HG03565 (cell line): ENCODE measurements at regions not wholly inside any gene's neighbourhood (a gene's known extent, or its start where the extent isn't known, plus 50 kb on each side); places are given as distances from the start of the nearest gene placed in this dataset.
"Not testable (repeated sequence)": the region's sequence is repeated elsewhere in the genome, so short reads cannot be mapped to it uniquely, and the experiment has no call there.

Experiments
- ATAC-seq: cut with Tn5 transposase; IDR thresholded peaks from one replicate; pipeline ENCODE4 v1.9.1; 2021; ENCODE audit warnings: mild to moderate bottlenecking, moderate library complexity; ENCODE audit not compliant: unreplicated experiment

DNA sequence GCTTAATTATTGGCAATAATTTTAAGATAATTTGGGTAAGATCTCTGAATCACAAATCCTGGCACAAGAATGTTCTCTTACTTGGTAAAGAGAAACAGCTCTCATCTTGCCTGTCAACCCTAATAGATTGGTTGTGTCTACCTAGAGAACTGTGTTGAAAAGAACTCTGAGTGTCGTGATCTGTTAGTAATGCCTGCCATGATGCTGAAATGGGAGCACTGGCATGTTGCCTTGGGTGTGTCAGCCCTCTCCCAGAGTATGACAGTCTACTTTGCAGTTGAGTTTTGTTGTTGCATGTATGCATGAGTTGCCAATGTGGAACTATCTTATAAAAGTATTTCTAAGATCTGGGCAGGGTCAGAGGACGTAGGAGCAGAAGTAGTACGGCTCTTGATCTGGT, 221.4 kb downstream of the MAF start:
- ATAC-seq = no peak

DNA sequence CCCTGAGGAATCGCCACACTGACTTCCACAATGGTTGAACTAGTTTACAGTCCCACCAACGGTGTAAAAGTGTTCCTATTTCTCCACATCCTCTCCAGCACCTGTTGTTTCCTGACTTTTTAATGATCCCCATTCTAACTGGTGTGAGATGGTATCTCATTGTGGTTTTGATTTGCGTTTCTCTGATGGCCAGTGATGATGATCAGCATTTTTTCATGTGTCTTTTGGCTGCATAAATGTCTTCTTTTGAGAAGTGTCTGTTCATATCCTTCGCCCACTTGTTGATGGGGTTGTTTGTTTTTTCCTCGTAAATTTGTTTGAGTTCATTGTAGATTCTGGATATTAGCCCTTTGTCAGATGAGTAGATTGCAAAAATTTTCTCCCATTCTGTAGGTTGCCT, 223.5 kb downstream of the MAF start:
- not testable (repeated sequence) for ATAC-seq

DNA sequence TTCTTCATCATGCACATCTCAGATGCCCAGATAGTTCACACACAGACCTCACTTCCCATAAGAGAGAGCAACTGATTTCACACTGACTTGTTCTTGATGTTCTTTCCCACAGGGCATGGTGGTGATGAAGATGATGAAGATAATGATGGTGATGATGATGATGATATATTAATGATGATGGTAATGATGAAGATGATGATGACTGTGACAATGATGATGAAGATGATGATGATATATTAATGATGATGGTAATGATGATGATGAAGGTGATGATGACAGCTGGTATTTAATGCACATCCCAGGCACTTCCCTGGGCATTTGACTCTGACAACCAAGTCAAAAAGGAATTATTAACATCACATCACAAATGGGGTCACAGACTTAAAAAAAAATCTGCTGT, 225.2 kb downstream of the MAF start:
- no peak for ATAC-seq

DNA sequence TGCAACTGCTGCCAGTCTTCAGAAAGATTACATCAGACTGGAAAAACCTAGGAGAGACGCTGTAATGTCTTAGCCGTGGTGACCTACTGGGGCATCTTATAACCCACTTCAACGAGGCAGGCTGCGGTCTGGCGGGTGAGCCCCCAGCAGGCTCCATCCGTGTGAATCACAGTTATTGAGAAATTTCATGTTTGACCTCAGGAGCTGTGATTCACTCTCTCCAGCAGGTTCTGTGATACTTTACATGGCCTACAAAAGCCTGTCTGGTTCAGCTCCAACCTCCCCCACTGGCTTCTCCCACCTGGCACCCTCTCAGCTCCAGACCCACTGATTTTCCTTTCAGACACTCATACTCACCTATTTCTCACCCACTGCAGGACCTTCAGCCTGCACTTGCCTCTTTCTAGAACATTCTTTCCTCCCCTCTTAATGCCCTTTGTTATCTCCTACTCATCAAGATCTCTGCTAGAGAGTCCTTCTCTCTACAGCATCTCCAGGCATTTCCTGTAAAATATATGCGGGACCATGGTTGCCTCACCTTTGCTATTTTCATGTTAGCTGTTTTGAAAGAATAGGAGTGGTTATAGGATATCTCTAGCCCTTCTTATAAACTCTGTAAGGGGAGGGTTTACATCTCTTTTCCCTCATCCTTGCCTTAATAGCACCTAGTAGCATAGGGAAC, 227.9 kb downstream of the MAF start:
- no peak for ATAC-seq

DNA sequence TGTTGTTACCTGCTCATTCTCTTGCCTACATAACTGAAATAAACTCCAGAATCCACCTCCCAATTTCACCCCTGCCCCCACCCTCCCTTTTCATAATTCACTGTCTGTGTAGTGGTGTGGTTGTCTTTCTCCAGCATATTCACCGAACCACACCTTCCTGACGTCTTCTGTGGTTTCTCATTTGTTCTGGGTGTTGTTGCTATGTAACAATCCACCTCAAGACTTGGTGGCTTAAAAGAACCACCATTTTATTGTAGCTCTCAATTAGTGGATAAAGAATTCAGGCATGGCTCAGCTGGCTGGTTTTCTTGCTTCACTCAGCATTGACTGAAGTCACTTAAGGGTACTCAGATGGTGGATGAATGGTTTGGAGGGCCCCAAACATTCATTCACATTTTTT, 229.8 kb downstream of the MAF start:
- ATAC-seq = no peak

DNA sequence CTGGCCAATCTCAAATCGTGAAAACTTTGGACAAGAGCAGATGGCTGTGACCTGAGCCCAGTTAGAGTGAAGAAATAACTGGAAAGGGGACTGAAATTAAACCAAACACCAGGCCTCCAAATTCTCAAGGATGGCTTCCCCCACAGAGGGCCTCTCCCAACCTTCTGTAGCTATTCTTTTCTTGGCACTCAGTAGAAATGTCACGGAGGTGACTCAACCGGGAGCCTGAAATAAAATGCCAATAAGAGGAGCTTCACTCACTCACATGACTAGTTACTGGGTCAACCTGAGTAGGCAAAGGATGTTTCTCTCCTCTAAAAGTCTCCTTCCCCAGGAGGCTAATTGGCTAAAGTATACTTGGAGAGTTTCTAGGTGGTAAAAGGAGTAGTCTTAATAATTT, 230.7 kb downstream of the MAF start:
- no peak for ATAC-seq

DNA sequence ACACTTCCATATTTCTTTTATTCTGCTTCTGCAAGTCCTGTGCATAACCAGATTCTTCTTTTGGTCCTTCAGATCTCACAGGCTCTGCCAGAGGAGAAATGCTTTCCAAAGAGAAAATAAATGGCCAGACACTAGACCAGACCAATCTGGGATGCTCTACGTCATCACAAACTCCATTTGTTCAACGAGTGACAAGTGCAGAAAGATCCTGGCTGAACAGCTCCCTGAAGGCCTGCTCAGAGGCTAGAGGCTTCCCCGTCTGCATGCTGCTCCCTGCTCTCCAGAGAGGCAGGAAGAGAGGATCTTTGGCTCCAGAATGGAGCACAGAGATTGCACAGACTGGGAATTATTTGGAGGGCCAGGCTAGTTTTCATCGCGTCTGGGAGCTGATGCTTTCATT, 232.7 kb downstream of the MAF start:
- ATAC-seq = no peak

DNA sequence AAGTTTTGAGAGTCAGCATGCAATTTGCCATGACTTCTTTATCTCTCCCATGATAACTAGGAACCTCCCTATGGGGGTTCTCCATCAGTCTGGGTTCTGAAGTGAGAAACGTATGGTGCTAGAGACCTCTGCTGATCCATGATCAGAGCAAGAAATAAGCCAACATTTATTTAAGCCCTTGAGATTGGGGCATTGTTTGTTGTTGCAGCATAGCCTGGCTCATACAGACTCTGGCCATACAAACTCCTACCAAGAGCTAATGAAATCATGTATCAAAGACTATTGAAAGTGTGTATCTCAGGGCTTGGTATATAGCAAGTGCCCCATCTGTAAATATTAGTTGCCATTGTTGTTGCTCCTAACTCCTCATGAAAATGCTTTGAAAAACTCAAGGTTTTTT, 233.9 kb downstream of the MAF start:
- no peak for ATAC-seq

DNA sequence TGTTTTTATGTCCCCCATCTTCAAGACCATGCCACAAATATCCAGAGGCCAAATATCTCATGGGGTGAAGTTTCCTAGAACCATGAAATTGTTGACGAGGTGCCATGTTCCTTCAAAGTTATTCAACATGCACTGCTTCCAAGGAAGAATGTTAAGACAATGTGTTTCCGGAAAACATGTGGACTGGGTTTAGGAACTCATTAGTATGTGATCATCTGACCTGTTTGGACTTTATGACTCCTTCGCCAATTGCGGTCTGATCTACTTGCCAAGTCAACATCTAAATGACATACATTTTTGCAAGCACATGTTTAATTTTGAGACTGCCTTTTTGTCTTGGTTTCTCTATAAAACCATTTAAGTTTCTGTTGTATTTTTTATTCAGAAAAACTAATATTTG, 234.8 kb downstream of the MAF start:
- no peak for ATAC-seq

DNA sequence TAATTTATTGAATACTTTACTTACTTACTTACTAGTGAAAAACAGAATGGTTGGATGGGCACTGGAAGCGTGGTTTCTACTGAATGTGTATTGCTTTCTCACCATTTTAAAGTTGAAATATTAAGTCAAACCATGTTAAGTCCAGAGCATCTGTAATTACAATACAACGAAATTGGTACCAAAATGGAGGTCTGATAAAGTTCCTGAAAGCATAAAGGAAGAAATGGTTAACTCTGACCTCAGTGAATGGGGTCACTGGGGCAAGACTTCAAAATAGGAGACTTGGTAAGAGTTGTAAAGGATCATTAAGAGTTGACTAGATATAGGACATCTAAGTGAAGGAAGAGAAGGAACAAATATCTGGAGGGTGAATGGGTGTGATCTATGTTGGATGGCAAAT, 237.1 kb downstream of the MAF start:
- ATAC-seq = no peak

DNA sequence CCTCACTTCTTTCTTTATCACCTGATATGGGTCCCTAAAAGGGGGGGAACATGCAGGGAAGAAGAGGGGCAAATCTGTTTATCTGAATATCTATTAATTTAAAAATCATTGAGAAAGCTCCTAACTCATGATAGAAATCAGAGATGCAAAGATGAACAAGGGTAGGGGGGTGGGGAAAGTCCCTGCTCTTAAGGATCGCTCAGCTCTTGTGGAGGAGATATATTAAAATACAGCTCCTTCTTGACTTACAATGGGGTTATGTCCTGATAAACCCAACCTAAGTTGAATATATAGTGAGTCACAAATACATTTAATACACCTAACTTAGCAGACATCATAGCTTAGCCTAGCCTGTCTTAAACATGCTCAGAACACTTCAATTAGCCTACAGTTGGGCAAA, 237.5 kb downstream of the MAF start:
- no peak for ATAC-seq

DNA sequence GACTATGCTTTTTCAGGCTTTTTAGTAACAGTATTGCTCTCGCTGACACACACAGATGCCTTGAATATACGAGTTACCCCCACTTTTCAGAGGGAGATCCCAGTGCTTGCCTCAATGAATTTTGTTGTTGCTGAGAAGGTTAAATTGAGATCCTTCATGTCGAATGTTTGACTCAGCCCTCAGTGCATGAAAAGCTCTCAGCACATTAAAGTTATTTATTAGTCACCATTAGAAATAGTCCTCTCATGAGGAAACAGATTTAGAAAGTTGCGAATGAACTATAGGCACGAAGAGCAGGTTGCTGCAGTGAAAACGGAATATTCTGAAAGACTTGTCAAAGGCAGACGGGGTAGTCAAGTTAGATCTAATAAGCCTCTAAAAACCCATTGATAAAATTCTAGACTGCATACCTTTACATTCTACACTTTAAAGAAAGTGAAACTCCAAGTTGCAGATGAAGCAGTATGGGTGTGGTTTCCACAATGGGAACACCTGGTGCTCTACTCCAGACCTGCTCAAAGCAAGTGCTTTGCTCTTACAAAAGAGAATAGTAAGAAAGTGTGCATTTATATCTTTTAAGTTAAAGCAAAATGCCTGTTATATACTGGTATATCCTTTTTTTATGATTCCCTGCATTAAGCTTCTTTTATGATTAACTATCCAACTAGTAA, 238.1 kb downstream of the MAF start:
- no peak for ATAC-seq

DNA sequence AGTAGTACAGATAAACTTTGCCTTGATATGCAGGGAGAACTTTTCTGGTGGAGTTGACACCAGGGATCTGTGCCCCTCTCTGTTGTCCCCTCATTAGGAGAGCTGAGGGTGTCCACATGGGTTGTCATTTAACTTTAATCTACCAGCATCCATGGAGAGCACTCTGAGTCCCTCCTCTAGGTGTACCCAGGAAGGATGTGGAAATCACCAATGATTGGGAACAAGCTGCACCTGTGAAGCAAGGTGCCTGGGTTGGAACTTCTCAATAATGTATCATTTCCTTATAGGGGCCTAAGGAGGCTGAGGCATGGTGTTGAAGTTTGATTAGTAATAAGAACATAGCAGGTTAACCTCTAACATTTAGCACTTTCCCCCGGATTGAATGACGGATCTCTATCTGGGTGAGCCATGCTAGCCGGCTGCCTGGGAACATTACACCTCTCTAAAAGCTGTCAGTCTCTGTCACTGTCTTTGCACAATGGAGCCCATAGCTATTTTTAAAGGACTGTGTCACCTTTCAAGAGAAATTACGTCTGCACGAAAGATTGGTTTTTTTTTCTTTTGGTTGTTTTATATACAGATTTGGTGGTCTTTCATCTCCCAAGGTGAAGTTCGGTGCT, 239.3 kb downstream of the MAF start:
- no peak for ATAC-seq

DNA sequence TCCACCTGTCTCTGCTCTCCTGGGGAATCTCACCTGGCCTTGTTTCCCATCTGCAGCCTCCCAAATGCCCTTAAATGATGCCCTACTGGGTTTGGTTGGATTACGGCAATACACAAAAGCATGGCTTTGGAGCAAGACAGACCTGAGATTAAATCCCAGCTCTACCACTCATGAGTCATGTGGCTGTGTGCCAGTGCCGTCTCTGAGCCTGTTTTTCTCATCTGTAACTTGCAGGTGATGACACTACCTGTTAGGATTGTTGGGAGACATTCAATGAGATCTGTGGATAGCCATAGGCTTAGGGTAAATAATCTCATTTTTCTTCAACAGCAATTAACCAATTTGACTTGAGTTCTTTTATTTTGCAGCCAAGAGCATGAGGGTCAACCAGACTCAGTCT, 240.3 kb downstream of the MAF start:
- ATAC-seq = no peak

DNA sequence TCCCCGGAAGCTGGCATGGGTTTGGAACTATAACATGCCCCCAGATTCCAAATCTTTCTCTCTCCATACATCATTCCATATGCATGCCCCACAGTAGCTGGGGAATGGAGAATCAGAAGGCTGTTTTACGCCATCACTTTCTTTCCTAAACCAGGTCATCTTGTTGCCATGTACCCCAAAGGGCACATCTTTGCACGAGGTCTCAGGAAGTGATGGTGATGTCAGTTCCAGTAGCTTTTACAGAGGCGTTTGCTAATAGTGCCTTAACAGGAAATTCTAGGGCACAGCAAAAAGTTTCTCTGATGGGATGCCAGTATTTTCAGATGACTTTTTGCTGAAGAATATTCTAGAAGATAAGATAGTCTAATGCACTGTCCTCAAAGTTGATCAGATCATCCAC, 241.5 kb downstream of the MAF start:
- no peak for ATAC-seq

DNA sequence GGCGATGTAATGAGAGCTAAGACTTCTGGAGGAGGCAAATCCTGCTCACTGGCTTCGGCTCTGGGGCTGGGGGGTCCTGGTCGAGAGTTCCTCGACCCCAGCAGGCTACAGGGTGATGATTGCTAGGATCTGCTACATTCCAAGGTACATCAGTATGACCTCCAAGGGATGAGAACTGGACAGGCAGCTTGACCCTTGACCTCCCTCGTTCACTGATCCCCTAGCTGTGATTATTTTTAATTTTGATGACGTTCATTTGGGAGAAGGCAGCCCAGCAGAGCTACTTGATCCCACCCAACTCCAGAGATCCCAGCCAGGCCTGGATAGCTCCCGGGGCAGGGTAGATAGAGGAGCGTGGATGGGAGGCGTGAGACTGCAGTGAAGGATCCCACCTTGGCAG, 242.3 kb downstream of the MAF start:
- ATAC-seq = no peak

DNA sequence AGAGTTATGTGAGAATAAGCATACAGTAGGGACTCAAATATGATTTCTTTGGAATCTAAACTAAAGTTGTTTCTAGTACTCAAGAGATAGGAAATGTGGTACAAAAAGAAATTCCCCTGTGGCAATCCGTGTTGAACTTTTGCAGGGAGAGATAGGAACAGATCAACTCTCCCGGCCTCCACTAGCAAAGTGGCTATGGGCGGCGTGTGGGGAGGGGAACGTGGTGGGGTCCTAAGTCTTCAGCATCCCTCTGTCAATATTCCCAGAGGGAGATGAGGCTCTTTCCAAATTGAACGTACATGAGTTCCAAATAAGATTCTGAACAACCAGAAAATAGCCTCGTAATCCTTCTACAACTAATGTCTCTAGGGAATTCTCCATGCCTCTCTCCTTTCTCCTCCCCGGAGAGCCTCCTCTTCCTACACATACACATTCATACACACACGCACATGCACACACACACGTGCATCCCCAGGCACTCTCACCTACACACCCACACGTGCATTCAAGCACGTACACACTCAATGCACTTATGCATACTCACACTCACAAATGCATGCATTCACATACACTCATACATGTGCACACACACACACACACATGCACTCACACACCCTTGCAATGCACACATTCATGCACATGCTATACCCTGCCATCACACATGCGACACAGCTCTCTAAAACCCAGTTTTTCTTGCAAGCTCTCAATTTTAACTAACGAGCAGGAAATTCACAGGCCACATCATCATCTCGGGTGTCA, 244.8 kb downstream of the MAF start:
- no peak for ATAC-seq

DNA sequence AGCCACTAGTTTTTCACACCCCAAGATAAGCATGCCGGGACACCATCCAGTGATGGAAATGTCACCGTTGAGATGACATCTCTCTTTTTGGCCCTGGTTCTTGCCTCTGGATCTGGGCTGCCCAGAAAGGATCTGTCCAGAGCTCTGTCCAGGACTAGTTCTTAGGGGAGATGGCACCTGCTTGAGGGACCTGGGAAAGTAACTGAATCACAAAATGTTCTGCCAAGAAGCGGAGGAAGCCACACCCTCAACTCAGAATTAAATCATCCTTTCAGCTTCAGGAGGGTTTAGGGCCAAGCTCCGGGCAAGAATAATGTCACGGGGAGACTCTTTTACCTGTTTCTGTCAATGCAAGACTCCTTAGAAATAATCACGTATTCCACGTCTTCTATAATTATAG, 248.6 kb downstream of the MAF start:
- ATAC-seq = no peak

DNA sequence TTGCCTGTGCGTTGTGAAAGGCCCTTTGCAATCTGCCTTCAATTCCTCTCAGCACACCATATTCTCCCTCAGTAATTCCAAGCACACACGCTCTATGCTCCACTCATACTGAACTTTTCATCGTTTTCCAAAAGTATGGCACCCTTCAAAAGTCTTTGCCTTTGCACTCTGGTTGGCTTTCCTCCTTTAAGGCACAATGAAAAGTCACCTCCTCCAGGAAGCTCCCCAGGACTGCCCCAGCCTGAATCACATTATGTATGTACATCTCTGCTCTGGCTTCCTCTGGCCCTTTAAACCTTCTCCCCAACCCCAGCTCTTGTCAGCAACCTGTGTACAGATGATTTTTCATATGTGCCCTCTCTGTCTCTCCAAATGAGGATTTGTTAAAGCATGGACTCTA, 250.7 kb downstream of the MAF start:
- ATAC-seq = no peak

DNA sequence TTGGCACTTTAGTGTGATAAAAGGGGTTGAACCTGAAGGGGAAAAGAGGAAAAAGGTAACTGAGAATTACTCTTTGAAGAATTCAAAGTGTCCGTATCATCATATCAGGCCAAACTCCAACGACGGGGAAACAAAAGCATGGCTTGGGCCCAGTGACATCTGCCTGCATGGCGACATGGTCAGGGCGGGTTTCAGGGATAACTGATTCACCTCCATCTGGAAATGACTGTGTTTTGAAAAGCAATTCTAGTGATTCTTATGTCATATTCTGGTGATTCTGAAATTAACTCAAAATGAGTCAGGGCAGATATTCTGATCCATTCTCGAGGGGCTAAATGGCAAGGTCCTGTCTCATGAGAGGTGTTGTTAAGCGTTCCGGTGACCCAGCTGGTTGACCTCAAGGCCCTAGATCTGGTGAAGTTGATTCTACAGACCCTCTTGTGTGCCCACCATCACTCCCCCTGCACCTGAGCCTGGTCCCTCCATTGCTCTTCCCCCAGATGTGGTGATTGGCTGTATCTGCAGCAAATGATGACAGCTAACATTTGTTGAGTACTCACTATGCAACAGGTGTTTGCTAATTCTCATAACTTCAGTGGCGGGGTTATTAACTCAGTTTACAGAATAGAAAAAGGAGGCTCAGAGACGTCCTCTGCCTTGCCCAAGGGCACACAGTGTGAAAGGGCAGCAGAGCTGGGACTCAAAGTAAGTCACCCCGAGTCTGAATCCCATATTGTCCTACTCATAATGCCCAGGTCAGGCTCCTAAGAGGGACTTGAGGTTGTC, 251.8 kb downstream of the MAF start:
- ATAC-seq = no peak

DNA sequence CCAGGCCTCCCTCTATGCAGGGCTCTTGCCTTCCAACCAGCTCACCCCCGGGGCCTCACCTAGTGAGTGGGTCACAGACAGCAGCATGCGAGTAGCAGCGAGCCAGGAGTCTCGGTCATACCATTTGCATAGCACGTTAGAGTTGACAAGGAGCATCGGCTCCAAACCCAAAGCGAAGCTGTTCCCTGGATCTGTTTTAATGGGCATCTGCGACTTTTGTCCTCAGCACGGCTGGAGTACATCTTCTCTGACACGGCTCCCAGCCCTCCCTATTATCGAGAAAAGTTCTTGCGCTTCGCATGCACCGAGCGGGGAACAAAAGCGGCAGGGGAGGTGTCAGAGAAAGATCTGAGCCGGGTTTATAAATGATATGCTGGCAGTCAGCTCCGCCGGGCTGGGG, 253.3 kb downstream of the MAF start:
- no peak for ATAC-seq
